RWPE2 (cell line): ENCODE measurements at regions not wholly inside any gene's neighbourhood (a gene's known extent, or its start where the extent isn't known, plus 50 kb on each side); places are given as distances from the start of the nearest gene placed in this dataset.
A peak's percentile ranks its signal among the peaks of the same experiment; 100 is the strongest.

Experiments used
- ATAC-seq: fragments of 200-7000 bp; cut with Tn5 transposase; 3 replicates; pipeline ENCODE4 v1.9.1; 2021; ENCODE audit warnings: low read depth
- DNase-seq: peaks from one replicate; pipeline ENCODE4 v3.0.0-alpha.2; 2020; ENCODE audit warnings: low spot score
- H3K27ac ChIP-seq: fragments of 450-650 bp; 2 replicates; pipeline ENCODE4 v1.5.1; 2017; ENCODE audit warnings: mild to moderate bottlenecking; ENCODE audit not compliant: poor library complexity, severe bottlenecking
- H3K27me3 ChIP-seq: fragments of 250-450 bp; sonication (Bioruptor Pico); 2 replicates; pipeline ENCODE4 v1.5.1; 2021; ENCODE audit warnings: mild to moderate bottlenecking, moderate library complexity; ENCODE audit not compliant: insufficient read depth, poor library complexity, severe bottlenecking
- H3K36me3 ChIP-seq: fragments of 250-450 bp; sonication (Bioruptor Pico); 2 replicates; pipeline ENCODE4 v1.5.1; 2020; ENCODE audit warnings: low read depth, mild to moderate bottlenecking, moderate library complexity
- H3K4me1 ChIP-seq: fragments of 250-450 bp; sonication (Bioruptor Pico); 2 replicates; pipeline ENCODE4 v1.5.1; 2021; ENCODE audit warnings: mild to moderate bottlenecking, moderate library complexity; ENCODE audit not compliant: insufficient read depth, poor library complexity, severe bottlenecking
- H3K4me3 ChIP-seq: fragments of 250-450 bp; sonication (Bioruptor Pico); 2 replicates; pipeline ENCODE4 v1.5.1; 2021; ENCODE audit warnings: mild to moderate bottlenecking, moderate library complexity; ENCODE audit not compliant: severe bottlenecking
- H3K9me3 ChIP-seq: fragments of 250-450 bp; sonication (Bioruptor Pico); 2 replicates; pipeline ENCODE4 v1.5.1; 2021; ENCODE audit warnings: mild to moderate bottlenecking, moderate library complexity; ENCODE audit not compliant: severe bottlenecking
- CTCF ChIP-seq: fragments of 450-650 bp; IDR thresholded peaks from one replicate; pipeline ENCODE4 v1.5.1; 2017; ENCODE audit warnings: mild to moderate bottlenecking, moderate library complexity; ENCODE audit not compliant: poor library complexity, severe bottlenecking

GRCh38 chr1:96955307-96956012 is 233.9 kb downstream of the PTBP2 start:
- DNase-seq (no peak), ATAC-seq (no peak)
- Histone ChIP-seq H3K4me3 (no peak overlapping the region), H3K9me3 (no peaks in the 10 kb centered on the region), H3K27ac (no peak overlapping the region), H3K4me1 (no peaks in the 10 kb centered on the region), H3K27me3 (no peaks in the 10 kb centered on the region), H3K36me3 (no peaks in the 10 kb centered on the region)
- TF ChIP-seq CTCF, result no peak

GRCh38 chr1:96962216-96962615 is 240.6 kb downstream of the PTBP2 start:
- H3K27ac ChIP-seq, result no peak overlapping the region

GRCh38 chr1:96962751-96963211 is 241.2 kb downstream of the PTBP2 start:
- TF ChIP-seq CTCF, result no peak
- no peak overlapping the region for H3K27ac ChIP-seq
- H3K36me3 ChIP-seq, result no peaks in the 10 kb centered on the region
- no peaks in the 10 kb centered on the region for H3K27me3 ChIP-seq
- no peaks in the 10 kb centered on the region for H3K4me1 ChIP-seq
- no peaks in the 10 kb centered on the region for H3K9me3 ChIP-seq
- DNase-seq (no peak), ATAC-seq (0 out of 3 replicates have a peak, but pooled peaks have one; percentile 41)
- no peak overlapping the region for H3K4me3 ChIP-seq

More at GRCh38 chr1:96962216-96962615, 240.6 kb downstream of the PTBP2 start:
- no peak for DNase-seq
- Histone ChIP-seq H3K27me3 (no peaks in the 10 kb centered on the region), H3K9me3 (no peaks in the 10 kb centered on the region), H3K36me3 (no peaks in the 10 kb centered on the region), H3K4me1 (no peaks in the 10 kb centered on the region), H3K4me3 (no peak overlapping the region)
- no peak for ATAC-seq
- no peak for TF ChIP-seq CTCF

GRCh38 chr1:96964761-96965160 is 243.2 kb downstream of the PTBP2 start:
- no peaks in the 10 kb centered on the region for H3K36me3 ChIP-seq
- no peak for ATAC-seq

More at GRCh38 chr1:96964761-96965160, 243.2 kb downstream of the PTBP2 start:
- Histone ChIP-seq H3K27ac (no peak overlapping the region), H3K4me3 (no peak overlapping the region), H3K9me3 (no peaks in the 10 kb centered on the region), H3K4me1 (no peaks in the 10 kb centered on the region), H3K27me3 (no peaks in the 10 kb centered on the region)
- no peak for TF ChIP-seq CTCF
- DNase-seq, result no peak
